ENCODE measurements at regions not wholly inside any gene's neighbourhood (a gene's known extent, or its start where the extent isn't known, plus 50 kb on each side); places are given as distances from the start of the nearest gene placed in this dataset.

GRCh38 chr1:114219172-114219868 is 65.7 kb upstream of the SYT6 start:
- no peak for DNase-seq

- no peak for DNase-seq
Measured at GRCh38 chr1:114218361-114219171, 64.9 kb upstream of the SYT6 start.

GRCh38 chr1:114216431-114217173 is 62.9 kb upstream of the SYT6 start:
- no peak for DNase-seq

- DNase-seq = no peak
Measured at GRCh38 chr1:114215436-114215835, 61.8 kb upstream of the SYT6 start.

- DNase-seq = no peak
Measured at GRCh38 chr1:114214016-114214415, 60.3 kb upstream of the SYT6 start.

GRCh38 chr1:114209971-114210370 is 56.3 kb upstream of the SYT6 start:
- DNase-seq = no peak

GRCh38 chr1:114208714-114209113 is 55.0 kb upstream of the SYT6 start:
- DNase-seq = no peak

- DNase-seq = no peak
Measured at GRCh38 chr1:114208106-114208505, 54.4 kb upstream of the SYT6 start.

- DNase-seq = no peak
Measured at GRCh38 chr1:114207635-114208034, 54.0 kb upstream of the SYT6 start.

GRCh38 chr1:114206392-114206791 is 52.7 kb upstream of the SYT6 start:
- no peak for DNase-seq

- no peak for DNase-seq
Measured at GRCh38 chr1:114203595-114204128, 50.0 kb upstream of the SYT6 start.

Data from NCI-H2081 (cell line).